G401 (cell line): ENCODE measurements at regions not wholly inside any gene's neighbourhood (a gene's known extent, or its start where the extent isn't known, plus 50 kb on each side); places are given as distances from the start of the nearest gene placed in this dataset.
A peak's percentile ranks its signal among the peaks of the same experiment; 100 is the strongest.
"Not testable (repeated sequence)": the region's sequence is repeated elsewhere in the genome, so short reads cannot be mapped to it uniquely, and the experiment has no call there.

Experiments
- DNase-seq: peaks from one replicate; pipeline ENCODE4 v3.0.0-alpha.2; 2015; ENCODE audit warnings: low spot score
- in situ Hi-C: cut with HindIII; loops from 2 replicates; pipeline ENCODE4 v1.10.0; 2016; ENCODE audit warnings: low sequenced_read_pairs, mixed read lengths

DNA sequence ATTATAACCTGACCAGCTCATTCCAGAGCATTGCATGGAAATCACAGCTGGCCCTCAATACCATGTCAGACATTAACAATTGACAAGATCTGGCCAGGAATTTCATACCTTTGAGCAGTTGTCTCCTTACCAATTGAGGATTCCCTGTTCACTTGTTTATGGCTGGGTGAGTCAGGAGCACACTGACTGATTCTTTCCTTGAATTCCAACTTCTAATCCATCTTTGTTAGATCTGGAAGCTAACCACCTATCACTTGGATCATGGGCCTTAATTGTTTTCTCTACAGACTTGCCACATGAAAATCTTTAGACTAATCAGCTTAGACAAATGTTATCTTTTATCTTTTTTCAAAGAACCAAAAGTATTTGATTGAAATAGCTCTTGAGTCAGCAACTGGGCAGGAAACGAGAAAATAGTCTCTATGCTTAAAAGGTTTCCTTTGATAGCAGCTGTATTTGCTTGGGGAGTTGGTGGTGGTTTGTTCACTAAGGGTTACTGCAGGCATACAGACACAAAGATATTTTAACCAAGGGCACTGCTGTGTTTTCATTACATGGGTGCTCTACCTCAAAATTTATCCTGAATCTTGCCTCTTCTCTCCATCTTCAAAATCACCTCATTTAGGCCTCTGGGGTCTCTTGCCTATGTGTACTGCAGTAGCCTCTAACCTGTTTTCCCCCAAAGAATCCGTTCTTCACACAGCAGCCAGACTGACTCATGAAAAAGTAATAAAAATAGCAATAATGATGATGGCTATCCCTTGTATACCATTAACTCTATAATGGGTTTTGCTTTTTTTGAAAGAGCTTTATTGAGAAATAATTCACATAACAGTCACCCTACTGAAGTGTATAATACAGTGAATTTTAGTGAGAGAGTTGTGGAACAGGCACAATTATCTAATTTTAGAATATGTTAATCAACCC, 197.0 kb upstream of the NMUR2 start:
- in situ Hi-C loops = no loop called here
- no peak for DNase-seq

DNA sequence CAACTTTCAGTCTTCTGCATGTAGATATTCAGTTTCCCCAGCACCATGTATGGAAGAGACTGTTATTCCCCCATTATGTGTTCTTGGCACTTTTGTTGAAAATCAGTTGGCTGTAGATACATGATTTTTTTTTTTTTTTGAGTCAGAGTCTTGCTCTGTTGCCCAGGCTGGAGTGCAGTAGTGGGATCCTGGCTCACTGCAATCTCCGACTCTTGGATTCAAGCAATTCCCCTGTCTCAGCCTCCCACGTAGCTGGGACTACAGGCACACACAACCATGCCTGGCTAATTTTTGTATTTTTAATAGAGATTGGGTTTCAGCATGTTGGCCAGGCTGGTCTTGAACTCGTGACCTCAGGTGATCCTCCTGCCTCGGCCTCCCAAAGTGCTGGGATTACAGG, 201.0 kb upstream of the NMUR2 start:
- DNase-seq, in situ Hi-C loops: not testable (repeated sequence)

DNA sequence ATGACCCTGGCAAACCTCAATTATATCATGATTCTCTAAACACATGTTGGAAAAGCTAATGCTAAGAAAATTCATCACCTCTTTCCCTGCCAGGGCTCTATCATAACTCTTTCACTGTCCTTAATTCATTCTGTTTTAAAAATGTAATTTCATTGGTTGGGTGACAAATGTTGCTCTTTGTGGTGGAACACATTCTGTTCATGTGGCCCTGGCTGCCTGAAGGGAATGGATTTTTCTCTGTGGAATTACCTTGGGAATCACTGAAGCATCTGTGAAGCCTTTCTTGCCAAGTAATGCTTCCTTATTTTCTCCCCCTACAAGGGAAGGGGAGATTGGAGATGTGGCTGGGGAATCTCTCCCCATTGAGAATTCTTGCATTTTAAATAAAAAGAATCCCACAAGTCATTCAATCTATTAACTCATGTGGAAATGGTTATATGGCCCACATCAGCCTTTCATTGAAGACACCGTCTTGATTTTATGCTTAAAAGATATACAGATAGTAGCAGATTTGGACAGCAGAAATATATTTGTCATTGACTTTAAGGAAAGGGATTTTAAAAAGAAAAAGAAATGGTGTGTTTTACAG, 201.8 kb upstream of the NMUR2 start:
- no peak for DNase-seq
- in situ Hi-C loops = no loop called here

DNA sequence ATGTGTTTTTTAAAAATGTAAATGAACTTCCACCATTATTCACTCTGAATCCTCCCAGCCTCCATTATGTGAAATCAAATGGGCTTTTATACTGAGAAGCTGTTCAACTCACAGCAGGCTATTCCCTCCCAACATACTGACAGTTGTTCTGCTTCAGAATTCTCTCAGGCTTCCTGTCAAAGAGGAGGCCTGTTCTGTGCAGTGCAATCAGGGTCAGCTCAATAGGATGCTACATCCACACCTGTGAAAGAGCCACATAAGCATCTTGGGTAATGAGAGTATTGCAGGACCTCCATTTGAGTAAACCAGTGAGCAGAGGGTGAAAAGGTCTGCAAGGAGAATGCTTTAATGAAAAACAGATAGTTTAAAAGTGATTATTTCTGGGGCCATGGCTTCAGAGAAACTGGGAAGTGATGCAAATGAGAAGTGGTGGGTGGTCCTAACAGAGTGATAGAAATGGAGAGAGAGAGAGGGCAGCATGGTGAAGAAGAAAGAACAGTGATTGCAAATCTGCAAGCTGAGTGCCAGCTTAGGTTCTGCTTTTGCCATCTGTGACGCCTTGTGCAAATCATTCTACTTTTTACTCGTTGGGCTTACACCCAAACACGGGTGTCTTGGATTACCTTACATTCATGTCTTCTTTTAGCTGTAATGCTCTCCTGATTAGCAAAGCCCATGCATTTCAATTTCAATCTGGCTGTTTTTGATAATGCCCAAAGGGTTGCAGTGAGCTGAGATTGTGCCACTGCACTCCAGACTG, 202.5 kb upstream of the NMUR2 start:
- in situ Hi-C loops = no loop called here
- DNase-seq = peak; percentile 69

GRCh38 chr5:152608458-152608857, 203.4 kb upstream of the NMUR2 start:
- in situ Hi-C loops = no loop called here

DNA sequence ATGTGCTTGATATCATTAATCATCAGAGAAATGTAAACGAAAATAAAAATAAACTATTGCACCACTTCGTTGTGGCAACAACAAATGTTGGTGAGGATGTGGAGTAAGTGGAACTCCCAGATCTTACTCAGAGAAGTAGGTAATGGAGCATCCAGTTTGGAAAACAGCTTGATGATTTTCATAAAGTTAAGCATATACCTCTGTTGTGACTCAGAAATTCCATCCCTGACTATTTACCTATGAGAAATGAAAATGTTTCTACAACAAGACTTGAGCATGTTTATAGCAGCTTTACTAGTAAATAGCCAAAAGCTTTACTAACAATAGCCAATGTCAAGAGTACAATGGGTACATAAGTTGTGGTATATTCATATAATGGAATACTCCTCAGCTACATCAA, 214.7 kb upstream of the NMUR2 start:
- DNase-seq = no peak
- in situ Hi-C loops = no loop called here

More at GRCh38 chr5:152608458-152608857, 203.4 kb upstream of the NMUR2 start:
- DNase-seq = peak; percentile 93

- no peak for DNase-seq
- in situ Hi-C loops = no loop called here
Observed at GRCh38 chr5:152622628-152623027, 217.5 kb upstream of the NMUR2 start.

DNA sequence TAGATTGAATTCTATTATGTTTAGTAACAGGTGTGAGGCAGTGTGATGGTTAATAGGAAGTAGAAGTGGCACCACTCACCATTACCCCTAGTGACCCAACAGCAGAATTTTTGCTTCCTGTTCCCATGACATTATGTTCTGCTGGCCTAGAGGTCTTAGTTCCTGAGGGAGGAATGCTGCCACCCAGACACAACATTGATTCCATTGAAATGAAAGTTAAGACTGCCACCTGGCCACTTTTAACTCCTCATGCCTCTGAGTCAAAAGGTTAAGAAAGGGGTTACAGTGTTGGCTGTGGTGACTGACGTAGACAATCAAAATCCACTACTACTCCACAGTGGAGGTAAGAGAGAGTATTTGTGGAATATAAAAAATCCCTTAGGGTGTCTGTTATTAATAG, 218.9 kb upstream of the NMUR2 start:
- in situ Hi-C loops = no loop called here
- DNase-seq = no peak

DNA sequence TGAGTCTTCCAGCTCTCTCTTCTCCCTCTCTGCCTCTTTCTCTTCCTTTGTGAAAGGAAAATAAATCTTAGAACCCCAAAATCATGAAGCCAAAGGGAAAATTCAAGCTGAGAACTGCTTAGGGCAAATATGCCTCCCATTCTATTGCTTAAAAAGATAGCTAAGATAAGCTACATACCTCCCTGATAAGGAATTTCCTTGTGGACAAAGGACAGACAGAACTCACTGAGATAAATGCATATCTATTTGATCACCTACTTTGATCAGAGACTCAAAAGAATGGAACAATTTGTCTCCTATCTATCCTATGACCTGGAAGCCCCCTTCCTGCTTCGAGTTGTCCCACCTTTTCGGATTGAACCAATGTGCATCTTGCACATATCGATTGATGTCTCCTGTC, 220.6 kb upstream of the NMUR2 start:
- in situ Hi-C loops = no loop called here
- DNase-seq = no peak

DNA sequence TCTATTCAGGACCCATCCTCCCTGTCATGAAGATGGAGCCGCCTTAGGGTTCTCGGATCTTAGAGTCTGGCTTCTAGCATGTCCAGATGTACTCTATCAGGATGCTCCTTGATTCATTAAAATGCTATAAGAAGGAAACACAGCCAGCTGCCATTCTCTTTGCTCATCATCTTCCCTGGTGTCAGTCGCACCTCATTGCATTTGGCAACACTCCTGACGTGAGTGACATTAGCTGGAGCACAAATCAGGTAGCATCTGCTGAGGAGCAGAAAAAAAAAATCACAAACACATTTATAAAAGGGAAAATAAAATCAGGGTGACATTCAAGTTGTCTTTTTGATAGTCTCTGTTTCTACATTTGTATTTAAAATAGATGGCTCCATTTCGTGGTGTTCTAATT, 226.1 kb upstream of the NMUR2 start:
- in situ Hi-C loops = no loop called here

GRCh38 chr5:152632360-152632759, 227.3 kb upstream of the NMUR2 start:
- in situ Hi-C loops = no loop called here

More for the DNA sequence above, 226.1 kb upstream of the NMUR2 start:
- DNase-seq = no peak

GRCh38 chr5:152634586-152634985, 229.5 kb upstream of the NMUR2 start:
- in situ Hi-C loops = no loop called here
- peak; percentile 97 for DNase-seq

More at GRCh38 chr5:152632360-152632759, 227.3 kb upstream of the NMUR2 start:
- DNase-seq = peak; percentile 75

- in situ Hi-C loops = no loop called here
- no peak for DNase-seq
Observed at GRCh38 chr5:152638996-152639552, 234.0 kb upstream of the NMUR2 start.

GRCh38 chr5:152641970-152642805, 237.1 kb upstream of the NMUR2 start:
- in situ Hi-C loops = no loop called here
- no peak for DNase-seq

- in situ Hi-C loops = no loop called here
Observed at GRCh38 chr5:152642880-152643279, 237.8 kb upstream of the NMUR2 start.

GRCh38 chr5:152644029-152644728, 239.1 kb upstream of the NMUR2 start:
- in situ Hi-C loops = no loop called here
- DNase-seq = no peak

More at GRCh38 chr5:152642880-152643279, 237.8 kb upstream of the NMUR2 start:
- no peak for DNase-seq

DNA sequence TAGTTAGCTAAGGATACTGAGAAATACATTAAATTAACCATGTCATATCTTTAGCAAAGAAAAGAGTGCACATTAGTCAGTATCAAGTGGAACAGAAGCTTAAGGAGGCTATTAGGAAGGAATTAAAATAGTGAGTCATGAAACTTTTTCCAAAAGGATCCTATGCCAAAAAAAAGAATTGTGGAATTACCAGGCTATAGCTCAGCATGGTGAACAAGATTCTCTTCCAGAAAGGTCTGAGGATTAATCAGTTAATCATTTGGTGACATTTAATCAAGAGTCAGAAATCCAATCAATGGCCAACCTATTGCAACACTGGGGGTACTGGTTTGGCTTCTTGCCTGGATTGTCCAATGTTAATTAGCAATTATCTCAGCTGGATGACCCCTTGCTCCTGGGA, 244.5 kb upstream of the NMUR2 start:
- in situ Hi-C loops = no loop called here
- DNase-seq = no peak

DNA sequence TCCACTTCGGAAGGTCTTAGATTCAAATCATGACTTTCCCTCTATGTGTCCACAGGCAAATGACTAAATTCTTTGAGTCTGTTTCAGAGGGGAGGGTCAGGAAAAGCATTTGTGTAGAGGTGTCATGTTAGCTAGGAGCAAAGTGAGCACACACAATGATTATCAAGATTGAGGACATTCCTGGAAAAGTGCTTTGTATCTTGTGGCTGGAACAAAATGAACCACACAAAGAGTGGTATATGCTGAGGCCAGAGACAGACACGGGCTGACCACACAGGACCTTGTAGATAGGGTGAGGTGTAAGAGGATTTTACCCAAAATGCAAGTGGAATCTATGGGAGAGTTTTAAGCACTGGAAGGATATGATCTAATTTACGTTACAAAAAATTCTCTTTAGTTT, 245.3 kb upstream of the NMUR2 start:
- in situ Hi-C loops = no loop called here
- no peak for DNase-seq
